ENCODE measurements at regions not wholly inside any gene's neighbourhood (a gene's known extent, or its start where the extent isn't known, plus 50 kb on each side); places are given as distances from the start of the nearest gene placed in this dataset.

DNA sequence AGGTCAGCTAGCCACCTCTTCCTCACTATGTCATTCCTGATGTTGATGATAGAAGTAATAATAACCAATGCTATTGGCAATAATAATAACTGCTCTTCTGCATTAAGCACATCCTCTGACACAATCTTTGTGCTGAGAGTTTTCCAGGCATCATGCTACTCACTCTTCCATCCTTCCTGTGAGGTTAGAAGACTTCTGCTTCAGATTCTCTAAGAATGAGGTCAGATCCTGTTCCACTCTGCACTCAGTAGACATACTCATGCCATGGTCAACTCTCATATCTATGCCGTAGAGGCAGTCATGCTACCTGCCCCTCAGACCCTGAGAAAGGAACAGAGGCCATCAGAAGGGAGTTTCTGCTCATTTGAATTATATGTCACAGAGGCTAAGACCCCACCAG, 98.1 kb upstream of the TOP1 start:
- peaks cover 5% of the 10 kb centered on the region for H3K9me3 ChIP-seq (ENCODE audit: control insufficient read depth, low read length)
- no peaks in the 10 kb centered on the region for H3K36me3 ChIP-seq (ENCODE audit: control insufficient read depth in 1 of 2, insufficient read depth in 2 of 2, low read depth in 1 of 2, low read length in 2 of 2)
- H3K4me1 ChIP-seq (ENCODE audit: control insufficient read depth, insufficient read depth, low read depth, low read length), result no peaks in the 10 kb centered on the region
- no peak overlapping the region for H2AFZ ChIP-seq (ENCODE audit: low read depth, low read length)
- DNase-seq, result no peak
- H3K27ac ChIP-seq (ENCODE audit: low read length, poor library complexity, severe bottlenecking), result no peak overlapping the region
- no peak overlapping the region for H4K91ac ChIP-seq (ENCODE audit: low read length)
- no peaks in the 10 kb centered on the region for H3K79me1 ChIP-seq (replicated peaks; ENCODE audit: low read length, poor library complexity, severe bottlenecking)
- H2BK120ac ChIP-seq (ENCODE audit: low read depth, low read length), result no peak overlapping the region
- no peak overlapping the region for H4K8ac ChIP-seq (ENCODE audit: low read length)
- no peak overlapping the region for H3K9ac ChIP-seq (ENCODE audit: low read length)
- no peak overlapping the region for H3K23ac ChIP-seq (ENCODE audit: low read length in 2 of 2)
- H3K4me3 ChIP-seq (ENCODE audit: insufficient read depth in 1 of 2, low read depth in 1 of 2, low read length in 2 of 2), result no peak overlapping the region
- WGBS, result 18% methylated on average over 1 of the region's 1 CpG
- H2BK15ac ChIP-seq (ENCODE audit: low read depth, poor library complexity, severe bottlenecking), result no peak overlapping the region
- no peak overlapping the region for H3K18ac ChIP-seq (ENCODE audit: low read depth in 1 of 2, low read length in 2 of 2)
- no peak overlapping the region for H3K4ac ChIP-seq (ENCODE audit: low read depth in 1 of 2, low read length in 2 of 2)
- H3K27me3 ChIP-seq (ENCODE audit: control insufficient read depth in 1 of 2, insufficient read depth in 1 of 2, low read length in 2 of 2), result peaks cover 0 to 14% of the 10 kb centered on the region in 2 experiments
- no peak overlapping the region for H3K14ac ChIP-seq (ENCODE audit: low read length in 2 of 2)
- no peak overlapping the region for H2BK5ac ChIP-seq (ENCODE audit: low read depth, low read length, poor library complexity, severe bottlenecking)
- H2BK12ac ChIP-seq (ENCODE audit: low read length in 2 of 2), result no peak overlapping the region
- no peak overlapping the region for H3K4me2 ChIP-seq (ENCODE audit: low read length, poor library complexity, severe bottlenecking)
- H2AK5ac ChIP-seq (ENCODE audit: low read length, severe bottlenecking), result no peak overlapping the region

DNA sequence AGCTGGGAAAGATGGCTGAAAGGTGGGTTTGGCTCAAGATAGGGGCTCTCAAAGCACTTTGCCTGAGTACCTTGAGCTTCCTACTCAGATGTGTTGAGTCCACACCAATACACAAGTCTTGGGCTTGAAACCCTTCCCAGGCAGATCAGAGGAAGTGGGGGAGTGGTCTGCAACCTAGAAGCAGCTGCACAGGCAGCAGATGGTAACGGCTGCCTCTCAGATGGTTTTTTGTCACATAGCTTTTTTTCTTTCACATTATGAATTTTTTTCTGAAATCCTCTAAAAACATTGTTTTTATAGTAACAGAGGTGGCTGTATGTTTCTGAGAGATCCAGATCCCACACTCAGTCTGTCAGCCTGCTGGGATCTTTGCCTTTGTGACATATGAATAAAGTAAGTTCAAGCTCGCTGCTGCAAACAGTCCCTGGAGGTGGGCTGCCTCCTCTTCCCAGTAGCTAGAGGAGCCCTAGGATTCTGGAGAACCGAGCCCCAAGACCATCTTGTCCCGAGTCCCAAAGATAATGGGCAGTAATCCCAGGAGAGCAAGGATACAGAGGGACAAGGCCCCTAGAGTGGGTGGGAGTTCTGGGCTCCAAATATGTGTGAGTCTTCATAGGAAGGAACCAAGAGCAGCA, 97.1 kb upstream of the TOP1 start:
- no peak overlapping the region for H4K91ac ChIP-seq (ENCODE audit: low read length)
- H3K9ac ChIP-seq (ENCODE audit: low read length), result no peak overlapping the region
- no peak overlapping the region for H3K23ac ChIP-seq (ENCODE audit: low read length in 2 of 2)

DNA sequence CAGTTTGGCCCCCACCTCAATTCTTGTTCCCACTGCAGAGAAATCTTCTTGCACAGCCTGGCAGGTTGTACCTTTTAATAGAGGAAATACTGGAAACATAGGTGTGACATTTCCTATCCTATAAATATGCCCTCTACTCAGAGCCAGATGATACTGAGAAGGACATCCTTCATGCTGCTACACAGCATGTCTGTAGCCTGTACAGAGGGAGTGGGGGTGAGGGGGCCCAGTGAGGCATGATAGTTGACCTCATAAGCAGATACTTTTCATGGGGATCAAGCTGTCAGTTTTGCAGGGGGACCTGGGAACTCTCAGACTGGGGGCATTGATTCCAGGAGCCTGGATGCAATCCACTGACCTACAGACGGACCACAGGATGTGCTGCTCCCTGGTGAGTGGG, 96.2 kb upstream of the TOP1 start:
- no peak overlapping the region for H3K14ac ChIP-seq (ENCODE audit: low read length in 2 of 2)
- H2BK120ac ChIP-seq (ENCODE audit: low read depth, low read length), result no peak overlapping the region
- no peak overlapping the region for H3K27ac ChIP-seq (ENCODE audit: low read length, poor library complexity, severe bottlenecking)
- H4K91ac ChIP-seq (ENCODE audit: low read length), result no peak overlapping the region
- H3K4me2 ChIP-seq (ENCODE audit: low read length, poor library complexity, severe bottlenecking), result no peak overlapping the region
- no peak overlapping the region for H2AK5ac ChIP-seq (ENCODE audit: low read length, severe bottlenecking)
- H3K18ac ChIP-seq (ENCODE audit: low read depth in 1 of 2, low read length in 2 of 2), result no peak overlapping the region
- no peaks in the 10 kb centered on the region for H3K27me3 ChIP-seq (ENCODE audit: control insufficient read depth in 1 of 2, insufficient read depth in 1 of 2, low read length in 2 of 2)
- no peak overlapping the region for H2AFZ ChIP-seq (ENCODE audit: low read depth, low read length)
- H3K36me3 ChIP-seq (ENCODE audit: control insufficient read depth in 1 of 2, insufficient read depth in 2 of 2, low read depth in 1 of 2, low read length in 2 of 2), result no peaks in the 10 kb centered on the region
- H2BK15ac ChIP-seq (ENCODE audit: low read depth, poor library complexity, severe bottlenecking), result no peak overlapping the region
- H3K9ac ChIP-seq (ENCODE audit: low read length), result no peak overlapping the region
- DNase-seq, result no peak
- H2BK12ac ChIP-seq (ENCODE audit: low read length in 2 of 2), result no peak overlapping the region
- no peak overlapping the region for H4K8ac ChIP-seq (ENCODE audit: low read length)
- no peak overlapping the region for H3K4me3 ChIP-seq (ENCODE audit: insufficient read depth in 1 of 2, low read depth in 1 of 2, low read length in 2 of 2)
- H3K23ac ChIP-seq (ENCODE audit: low read length in 2 of 2), result no peak overlapping the region
- WGBS, result 11% methylated on average over 1 of the region's 1 CpG
- no peaks in the 10 kb centered on the region for H3K4me1 ChIP-seq (ENCODE audit: control insufficient read depth, insufficient read depth, low read depth, low read length)
- no peaks in the 10 kb centered on the region for H3K79me1 ChIP-seq (replicated peaks; ENCODE audit: low read length, poor library complexity, severe bottlenecking)
- H2BK5ac ChIP-seq (ENCODE audit: low read depth, low read length, poor library complexity, severe bottlenecking), result no peak overlapping the region
- no peak overlapping the region for H3K4ac ChIP-seq (ENCODE audit: low read depth in 1 of 2, low read length in 2 of 2)
- peaks cover 5% of the 10 kb centered on the region for H3K9me3 ChIP-seq (ENCODE audit: control insufficient read depth, low read length)

More for the DNA sequence above, 97.1 kb upstream of the TOP1 start:
- Histone ChIP-seq H3K14ac (ENCODE audit: low read length in 2 of 2) (no peak overlapping the region), H3K79me1 (replicated peaks; ENCODE audit: low read length, poor library complexity, severe bottlenecking) (no peaks in the 10 kb centered on the region), H2BK5ac (ENCODE audit: low read depth, low read length, poor library complexity, severe bottlenecking) (no peak overlapping the region), H4K8ac (ENCODE audit: low read length) (no peak overlapping the region), H2BK12ac (ENCODE audit: low read length in 2 of 2) (no peak overlapping the region), H3K27ac (ENCODE audit: low read length, poor library complexity, severe bottlenecking) (no peak overlapping the region), H3K18ac (ENCODE audit: low read depth in 1 of 2, low read length in 2 of 2) (no peak overlapping the region), H2AK5ac (ENCODE audit: low read length, severe bottlenecking) (no peak overlapping the region), H3K9me3 (ENCODE audit: control insufficient read depth, low read length) (peaks cover 5% of the 10 kb centered on the region), H3K4me3 (ENCODE audit: insufficient read depth in 1 of 2, low read depth in 1 of 2, low read length in 2 of 2) (no peak overlapping the region), H2AFZ (ENCODE audit: low read depth, low read length) (no peak overlapping the region), H3K4me1 (ENCODE audit: control insufficient read depth, insufficient read depth, low read depth, low read length) (no peaks in the 10 kb centered on the region), H2BK120ac (ENCODE audit: low read depth, low read length) (no peak overlapping the region), H3K36me3 (ENCODE audit: control insufficient read depth in 1 of 2, insufficient read depth in 2 of 2, low read depth in 1 of 2, low read length in 2 of 2) (no peaks in the 10 kb centered on the region), H3K27me3 (ENCODE audit: control insufficient read depth in 1 of 2, insufficient read depth in 1 of 2, low read length in 2 of 2) (peaks cover 0 to 7% of the 10 kb centered on the region in 2 experiments), H3K4ac (ENCODE audit: low read depth in 1 of 2, low read length in 2 of 2) (no peak overlapping the region), H3K4me2 (ENCODE audit: low read length, poor library complexity, severe bottlenecking) (no peak overlapping the region), H2BK15ac (ENCODE audit: low read depth, poor library complexity, severe bottlenecking) (no peak overlapping the region)
- DNase-seq, result no peak
- WGBS, result 66% methylated on average over 3 of the region's 4 CpGs

DNA sequence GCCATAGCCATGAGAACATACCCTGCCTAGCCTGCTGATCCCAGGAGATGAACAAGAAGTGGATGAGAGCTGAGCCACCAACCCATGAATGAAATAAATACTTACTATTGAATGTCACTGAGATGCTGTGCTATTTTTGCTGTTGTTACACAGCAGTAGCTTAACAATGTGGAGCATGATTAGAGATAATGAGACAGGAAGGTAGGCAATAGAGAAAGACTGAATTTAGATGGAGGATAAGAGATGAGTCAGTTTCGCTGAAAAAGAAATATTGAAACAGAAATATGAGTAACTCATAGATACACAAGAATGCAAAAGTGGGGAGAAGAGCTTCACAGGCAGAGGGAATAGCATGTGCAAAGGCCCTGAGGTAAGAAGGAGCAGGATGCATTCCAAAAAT, 94.9 kb upstream of the TOP1 start:
- H3K27me3 ChIP-seq (ENCODE audit: control insufficient read depth in 1 of 2, insufficient read depth in 1 of 2, low read length in 2 of 2), result no peaks in the 10 kb centered on the region
- no peak overlapping the region for H3K4me3 ChIP-seq (ENCODE audit: insufficient read depth in 1 of 2, low read depth in 1 of 2, low read length in 2 of 2)
- peaks cover 5% of the 10 kb centered on the region for H3K9me3 ChIP-seq (ENCODE audit: control insufficient read depth, low read length)
- no peak overlapping the region for H2BK5ac ChIP-seq (ENCODE audit: low read depth, low read length, poor library complexity, severe bottlenecking)
- no peak overlapping the region for H2BK15ac ChIP-seq (ENCODE audit: low read depth, poor library complexity, severe bottlenecking)
- H3K9ac ChIP-seq (ENCODE audit: low read length), result no peak overlapping the region
- no peaks in the 10 kb centered on the region for H3K36me3 ChIP-seq (ENCODE audit: control insufficient read depth in 1 of 2, insufficient read depth in 2 of 2, low read depth in 1 of 2, low read length in 2 of 2)
- H3K14ac ChIP-seq (ENCODE audit: low read length in 2 of 2), result no peak overlapping the region
- no peak overlapping the region for H3K4me2 ChIP-seq (ENCODE audit: low read length, poor library complexity, severe bottlenecking)
- no peak overlapping the region for H2AK5ac ChIP-seq (ENCODE audit: low read length, severe bottlenecking)
- WGBS, result 100% methylated on average over 1 of the region's 1 CpG
- H3K4ac ChIP-seq (ENCODE audit: low read depth in 1 of 2, low read length in 2 of 2), result no peak overlapping the region
- no peak overlapping the region for H3K27ac ChIP-seq (ENCODE audit: low read length, poor library complexity, severe bottlenecking)
- DNase-seq, result no peak
- H2BK12ac ChIP-seq (ENCODE audit: low read length in 2 of 2), result no peak overlapping the region
- H3K79me1 ChIP-seq (replicated peaks; ENCODE audit: low read length, poor library complexity, severe bottlenecking), result no peaks in the 10 kb centered on the region
- H3K23ac ChIP-seq (ENCODE audit: low read length in 2 of 2), result no peak overlapping the region
- no peak overlapping the region for H4K91ac ChIP-seq (ENCODE audit: low read length)
- no peak overlapping the region for H2BK120ac ChIP-seq (ENCODE audit: low read depth, low read length)
- H2AFZ ChIP-seq (ENCODE audit: low read depth, low read length), result no peak overlapping the region
- H4K8ac ChIP-seq (ENCODE audit: low read length), result no peak overlapping the region
- H3K18ac ChIP-seq (ENCODE audit: low read depth in 1 of 2, low read length in 2 of 2), result no peak overlapping the region
- no peaks in the 10 kb centered on the region for H3K4me1 ChIP-seq (ENCODE audit: control insufficient read depth, insufficient read depth, low read depth, low read length)

Measured in mesenchymal stem cell (in vitro differentiated cells and primary cell).